Liver (tissue), 7 donors: ENCODE measurements at regions not wholly inside any gene's neighbourhood (a gene's known extent, or its start where the extent isn't known, plus 50 kb on each side); places are given as distances from the start of the nearest gene placed in this dataset.

Experiments
- DNase-seq: peaks from one replicate; pipeline ENCODE4 v3.0.0-alpha.2; 2017; ENCODE audit warnings: low spot score
- H3K27ac ChIP-seq, 2 donors: one replicate each; pipeline ENCODE4 v1.7.0; 2013; ENCODE audit warnings: inconsistent platforms in 2 of 2, low read length in 2 of 2, control low read depth in 1 of 2, low read depth in 1 of 2, mild to moderate bottlenecking in 1 of 2
- H3K27me3 ChIP-seq, 4 donors: one replicate each; pipeline versions ENCODE4 v1.6.1 to v1.7.0; 2013; ENCODE audit warnings: low read length in 3 of 4, inconsistent platforms in 1 of 4, mild to moderate bottlenecking in 1 of 4, moderate library complexity in 1 of 4; ENCODE audit not compliant: control insufficient read depth in 4 of 4, insufficient read depth in 4 of 4
- H3K36me3 ChIP-seq, 4 donors: one replicate each; pipeline versions ENCODE4 v1.6.1 to v1.7.0; 2013; ENCODE audit warnings: low read length in 3 of 4, mild to moderate bottlenecking in 3 of 4, low read depth in 1 of 4, moderate library complexity in 1 of 4; ENCODE audit not compliant: control insufficient read depth in 4 of 4, insufficient read depth in 3 of 4
- H3K4me1 ChIP-seq, 4 donors: one replicate each; pipeline versions ENCODE4 v1.6.1 to v1.7.0; 2013; ENCODE audit warnings: low read length in 3 of 4, mild to moderate bottlenecking in 3 of 4, moderate library complexity in 1 of 4; ENCODE audit not compliant: control insufficient read depth in 4 of 4, insufficient read depth in 4 of 4
- H3K4me3 ChIP-seq, 3 donors: one replicate each; pipeline versions ENCODE4 v1.6.1 to v1.7.0; 2013; ENCODE audit warnings: low read length in 3 of 3, control low read depth in 1 of 3, low read depth in 1 of 3, mild to moderate bottlenecking in 1 of 3
- H3K9ac ChIP-seq, 2 donors: one replicate each; pipeline ENCODE4 v1.7.0; 2013; ENCODE audit warnings: low read length in 2 of 2, mild to moderate bottlenecking in 2 of 2, moderate library complexity in 2 of 2, control low read depth in 1 of 2, low read depth in 1 of 2
- H3K9me3 ChIP-seq, 4 donors: one replicate each; pipeline versions ENCODE4 v1.6.1 to v1.7.0; 2013; ENCODE audit warnings: low read length in 3 of 4; ENCODE audit not compliant: control insufficient read depth in 4 of 4
- EGR1 ChIP-seq, 2 donors: IDR thresholded peaks; 2 replicates each; pipeline ENCODE4 v1.6.1; 2016 to 2018; ENCODE audit warnings: antibody characterized with exemption in 2 of 2, low read depth in 2 of 2
- FOXA1 ChIP-seq: IDR thresholded peaks from 2 replicates; pipeline ENCODE4 v1.6.1; 2016; ENCODE audit warnings: antibody characterized with exemption
- GABPA ChIP-seq, 2 donors: IDR thresholded peaks in 1 of 2; conservative IDR thresholded peaks in 1 of 2; 2 replicates each; pipeline ENCODE4 v1.6.1; 2016; ENCODE audit warnings: antibody characterized with exemption in 2 of 2, mild to moderate bottlenecking in 1 of 2, moderate library complexity in 1 of 2
- HNF4A ChIP-seq, 2 donors: conservative IDR thresholded peaks; 2 replicates each; pipeline ENCODE4 v1.6.1; 2016; ENCODE audit warnings: antibody characterized with exemption in 2 of 2, mild to moderate bottlenecking in 2 of 2
- HNF4G ChIP-seq: IDR thresholded peaks from 2 replicates; pipeline ENCODE4 v1.6.1; 2016; ENCODE audit warnings: antibody characterized with exemption
- JUND ChIP-seq, 2 donors: IDR thresholded peaks; 2 replicates each; pipeline ENCODE4 v1.6.1; 2016; ENCODE audit warnings: antibody characterized with exemption in 2 of 2
- NR2F2 ChIP-seq: IDR thresholded peaks from 2 replicates; pipeline ENCODE4 v1.6.1; 2016; ENCODE audit warnings: antibody characterized with exemption
- RAD21 ChIP-seq, 2 donors: IDR thresholded peaks; 2 replicates each; pipeline ENCODE4 v1.6.1; 2016; ENCODE audit warnings: antibody characterized with exemption in 2 of 2, mild to moderate bottlenecking in 2 of 2
- RXRA ChIP-seq, 2 donors: IDR thresholded peaks; 2 replicates each; pipeline ENCODE4 v1.6.1; 2017 to 2018; ENCODE audit warnings: antibody characterized with exemption in 2 of 2, mild to moderate bottlenecking in 1 of 2
- SP1 ChIP-seq: IDR thresholded peaks from 2 replicates; pipeline ENCODE4 v1.6.1; 2018; ENCODE audit warnings: antibody characterized with exemption, mild to moderate bottlenecking
- TAF1 ChIP-seq: conservative IDR thresholded peaks from 2 replicates; pipeline ENCODE4 v1.6.1; 2016; ENCODE audit warnings: antibody characterized with exemption, mild to moderate bottlenecking
- YY1 ChIP-seq: IDR thresholded peaks from 2 replicates; pipeline ENCODE4 v1.6.1; 2016; ENCODE audit warnings: antibody characterized with exemption, mild to moderate bottlenecking
- ZBTB33 ChIP-seq: IDR thresholded peaks from 2 replicates; pipeline ENCODE4 v1.6.1; 2016; ENCODE audit warnings: antibody characterized with exemption
- WGBS: extraction: QIAGEN DNeasy Blood & Tissue Kit; methylation state at CpG from one replicate; pipeline ENCODE4 v1.1.7; 2013; 5-methylcytosine and 5-hydroxymethylcytosine counted together
- TF ChIP-seq, protein P1 (sequence below): IDR thresholded peaks from 2 replicates; pipeline ENCODE4 v1.6.1; 2016; ENCODE audit warnings: antibody characterized with exemption
- TF ChIP-seq, protein P2 (sequence below): IDR thresholded peaks from 2 replicates; pipeline ENCODE4 v1.6.1; 2016; ENCODE audit warnings: antibody characterized with exemption
- donor health status: healthy.
- donor health status: healthy.
- donor health status: healthy.
- donor health status: healthy.

DNA sequence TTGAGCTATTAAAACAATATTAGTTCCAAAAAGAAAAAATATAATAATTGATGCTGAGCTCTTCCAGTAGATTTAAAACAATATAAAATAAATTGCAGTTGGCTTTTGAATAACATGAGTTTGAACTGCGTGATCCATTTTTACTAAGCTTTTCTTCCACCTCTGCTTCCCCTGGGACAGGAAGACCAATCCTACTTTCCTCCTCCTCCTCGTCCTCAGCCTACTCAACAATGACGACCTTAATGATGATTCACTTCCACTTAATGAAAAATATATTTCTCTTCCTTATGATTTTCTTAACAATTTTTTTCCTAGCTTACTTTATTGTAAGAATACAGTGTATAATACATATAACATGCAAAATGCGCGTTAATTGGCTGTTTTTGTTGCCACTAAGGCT, 78.9 kb upstream of the THRB start:
- no peaks in the 10 kb centered on the region for H3K9me3 ChIP-seq
- DNase-seq: no peak
- H3K4me3 ChIP-seq: no peak overlapping the region
- TF ChIP-seq RAD21 (IDR thresholded peaks at IDR 0.05) (no peak), JUND (IDR thresholded peaks at IDR 0.05) (no peak), NR2F2 (no peak), ZBTB33 (no peak), HNF4A (conservative IDR thresholded peaks at IDR 0.05) (no peak), RXRA (IDR thresholded peaks at IDR 0.05) (no peak), SP1 (no peak)
- TF ChIP-seq, protein P1, sequence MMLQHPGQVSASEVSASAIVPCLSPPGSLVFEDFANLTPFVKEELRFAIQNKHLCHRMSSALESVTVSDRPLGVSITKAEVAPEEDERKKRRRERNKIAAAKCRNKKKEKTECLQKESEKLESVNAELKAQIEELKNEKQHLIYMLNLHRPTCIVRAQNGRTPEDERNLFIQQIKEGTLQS: no peak
- TF ChIP-seq, protein P2, sequence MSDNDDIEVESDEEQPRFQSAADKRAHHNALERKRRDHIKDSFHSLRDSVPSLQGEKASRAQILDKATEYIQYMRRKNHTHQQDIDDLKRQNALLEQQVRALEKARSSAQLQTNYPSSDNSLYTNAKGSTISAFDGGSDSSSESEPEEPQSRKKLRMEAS: no peak
- WGBS: 90% methylated on average over 5 of the region's 5 CpGs
- no peak overlapping the region for H3K27ac ChIP-seq
- H3K4me1 ChIP-seq: no peaks in the 10 kb centered on the region
- no peak overlapping the region for H3K9ac ChIP-seq
- no peaks in the 10 kb centered on the region for H3K27me3 ChIP-seq
- H3K36me3 ChIP-seq: no peaks in the 10 kb centered on the region

GRCh38 chr3:24578324-24578723, 83.7 kb upstream of the THRB start:
- no peak for TF ChIP-seq ZBTB33
- TF ChIP-seq, protein P1: no peak
- TF ChIP-seq HNF4G: no peak
- TF ChIP-seq SP1: no peak
- no peak for TF ChIP-seq FOXA1
- TF ChIP-seq EGR1 (IDR thresholded peaks at IDR 0.05; ENCODE audit: low read depth in 2 of 2): no peak
- no peak for TF ChIP-seq YY1
- TF ChIP-seq NR2F2: no peak
- no peak for TF ChIP-seq RAD21 (IDR thresholded peaks at IDR 0.05)
- TF ChIP-seq JUND (IDR thresholded peaks at IDR 0.05): no peak
- no peak for TF ChIP-seq HNF4A (conservative IDR thresholded peaks at IDR 0.05)
- H3K27me3 ChIP-seq: no peaks in the 10 kb centered on the region

GRCh38 chr3:24578951-24579421, 84.3 kb upstream of the THRB start:
- no peak overlapping the region for H3K4me3 ChIP-seq
- DNase-seq: no peak
- TF ChIP-seq FOXA1: no peak
- TF ChIP-seq HNF4A (conservative IDR thresholded peaks at IDR 0.05): no peak
- no peak for TF ChIP-seq ZBTB33
- TF ChIP-seq TAF1: no peak
- TF ChIP-seq GABPA (IDR thresholded peaks at IDR 0.05 in 1 of 2, conservative IDR thresholded peaks at IDR 0.05 in 1 of 2): no peak
- TF ChIP-seq RAD21 (IDR thresholded peaks at IDR 0.05): no peak
- no peak for TF ChIP-seq HNF4G
- TF ChIP-seq SP1: no peak
- peaks cover 0 to 7% (median 0%) of the 10 kb centered on the region in 4 donors for H3K4me1 ChIP-seq
- no peak overlapping the region for H3K27ac ChIP-seq
- no peaks in the 10 kb centered on the region for H3K36me3 ChIP-seq
- H3K9me3 ChIP-seq: no peaks in the 10 kb centered on the region
- H3K27me3 ChIP-seq: no peaks in the 10 kb centered on the region
- 93% methylated on average over 4 of the region's 4 CpGs for WGBS
- no peak overlapping the region for H3K9ac ChIP-seq

More at GRCh38 chr3:24578324-24578723, 83.7 kb upstream of the THRB start:
- Histone ChIP-seq H3K4me3 (no peak overlapping the region), H3K27ac (no peak overlapping the region), H3K4me1 (peaks cover 0 to 4% (median 0%) of the 10 kb centered on the region in 4 donors), H3K36me3 (no peaks in the 10 kb centered on the region), H3K9me3 (no peaks in the 10 kb centered on the region), H3K9ac (no peak overlapping the region)
- WGBS: 95% methylated on average over 1 of the region's 1 CpG
- no peak for DNase-seq
